ENCODE measurements at regions not wholly inside any gene's neighbourhood (a gene's known extent, or its start where the extent isn't known, plus 50 kb on each side); places are given as distances from the start of the nearest gene placed in this dataset.

DNA sequence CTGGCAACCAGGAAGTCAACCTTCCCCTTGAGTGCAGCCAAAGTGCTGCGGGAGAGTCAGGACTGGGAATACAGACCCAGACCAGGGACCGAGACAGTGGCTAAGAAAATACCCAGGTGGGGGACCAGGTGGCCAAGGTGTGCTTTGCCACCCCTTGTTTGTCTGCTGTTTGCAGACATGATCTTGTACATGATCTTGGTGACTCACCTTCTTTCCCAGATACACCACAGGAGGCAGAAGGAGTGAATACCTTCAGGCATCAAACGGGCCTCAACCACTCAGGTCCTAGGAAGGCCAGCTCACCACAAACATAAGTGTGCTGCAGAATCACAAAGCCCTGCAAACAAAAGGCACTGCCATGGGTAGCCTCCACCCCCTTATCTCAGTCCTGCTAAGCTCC, 62.0 kb downstream of the CNGA2 start:
- Histone ChIP-seq H3K36me3 (replicated peaks) (no peaks in the 10 kb centered on the region), H3K27ac (no peak overlapping the region), H3K4me3 (ENCODE audit: low read depth, low read length) (no peak overlapping the region), H3K27me3 (replicated peaks) (no peaks in the 10 kb centered on the region)
- no peak for TF ChIP-seq CTCF (IDR thresholded peaks at IDR 0.05; ENCODE audit: low read depth, low read length, missing control alignments)
- DNase-seq, result no peak
- in situ Hi-C loops (cut with HindIII; ENCODE audit: low pct_ligation_motif_present, low sequenced_read_pairs), result no loop called here

DNA sequence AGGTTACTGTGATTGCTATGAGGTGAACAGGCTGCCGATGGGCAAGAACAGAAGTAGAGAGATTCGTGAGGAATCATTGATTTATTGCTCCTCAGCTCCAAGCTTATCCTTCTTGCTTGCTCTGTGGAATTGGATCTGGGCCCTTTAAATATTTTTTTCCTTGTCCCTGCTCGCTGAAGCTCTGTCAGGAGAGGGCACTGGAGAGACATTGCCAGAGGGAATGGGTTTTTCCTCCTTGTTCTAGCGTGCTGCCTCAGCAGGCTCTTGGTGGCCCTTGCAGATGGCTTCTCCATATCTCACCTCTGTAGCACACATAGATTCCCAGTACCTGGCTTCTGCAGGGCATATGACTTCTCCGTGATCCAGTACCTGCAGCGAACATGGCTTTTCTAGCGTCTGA, 67.4 kb downstream of the CNGA2 start:
- no peak overlapping the region for H3K27ac ChIP-seq
- no peaks in the 10 kb centered on the region for H3K36me3 ChIP-seq (replicated peaks)
- TF ChIP-seq CTCF (IDR thresholded peaks at IDR 0.05; ENCODE audit: low read depth, low read length, missing control alignments), result peak; percentile 41
- DNase-seq, result no peak
- H3K4me3 ChIP-seq (ENCODE audit: low read depth, low read length), result no peak overlapping the region
- in situ Hi-C loops (cut with HindIII; ENCODE audit: low pct_ligation_motif_present, low sequenced_read_pairs), result no loop called here
- H3K27me3 ChIP-seq (replicated peaks), result no peaks in the 10 kb centered on the region

- no peaks in the 10 kb centered on the region for H3K36me3 ChIP-seq (replicated peaks)
- DNase-seq, result no peak
- in situ Hi-C loops (cut with HindIII; ENCODE audit: low pct_ligation_motif_present, low sequenced_read_pairs), result no loop called here
These were observed 72.5 kb downstream of the CNGA2 start for GRCh38 chrX:151806967-151807540.

GRCh38 chrX:151812661-151813060, 78.1 kb downstream of the CNGA2 start:
- Histone ChIP-seq H3K36me3 (replicated peaks) (no peaks in the 10 kb centered on the region), H3K4me3 (ENCODE audit: low read depth, low read length) (no peak overlapping the region), H3K27ac (no peak overlapping the region), H3K27me3 (replicated peaks) (no peaks in the 10 kb centered on the region)
- no peak for DNase-seq
- in situ Hi-C loops (cut with HindIII; ENCODE audit: low pct_ligation_motif_present, low sequenced_read_pairs), result no loop called here
- TF ChIP-seq CTCF (IDR thresholded peaks at IDR 0.05; ENCODE audit: low read depth, low read length, missing control alignments), result no peak

More at GRCh38 chrX:151806967-151807540, 72.5 kb downstream of the CNGA2 start:
- Histone ChIP-seq H3K4me3 (ENCODE audit: low read depth, low read length) (no peak overlapping the region), H3K27ac (no peak overlapping the region), H3K27me3 (replicated peaks) (no peaks in the 10 kb centered on the region)
- TF ChIP-seq CTCF (IDR thresholded peaks at IDR 0.05; ENCODE audit: low read depth, low read length, missing control alignments), result no peak

DNA sequence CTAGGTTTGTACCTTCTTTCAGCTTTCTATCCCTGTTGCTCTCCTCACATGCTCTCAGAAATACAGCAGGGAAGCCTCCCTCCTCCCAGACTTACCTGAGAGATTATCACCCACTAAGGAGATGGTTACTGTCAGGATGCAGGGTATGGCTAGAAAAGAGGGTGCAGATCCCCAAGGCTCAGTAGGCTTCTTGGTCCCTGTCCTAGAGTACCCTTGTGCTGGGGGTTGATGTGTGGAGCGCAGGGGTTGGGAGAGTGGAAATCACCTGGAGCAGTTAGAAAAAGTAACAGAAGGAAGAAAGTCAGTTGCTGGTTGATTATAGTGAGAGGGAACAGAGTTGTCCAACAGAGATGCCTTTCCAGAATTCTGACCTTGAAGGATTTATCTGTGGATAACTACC, 80.2 kb downstream of the CNGA2 start:
- H3K27me3 ChIP-seq (replicated peaks), result no peaks in the 10 kb centered on the region
- in situ Hi-C loops (cut with HindIII; ENCODE audit: low pct_ligation_motif_present, low sequenced_read_pairs), result no loop called here
- H3K27ac ChIP-seq, result no peak overlapping the region
- H3K4me3 ChIP-seq (ENCODE audit: low read depth, low read length), result no peak overlapping the region
- TF ChIP-seq CTCF (IDR thresholded peaks at IDR 0.05; ENCODE audit: low read depth, low read length, missing control alignments), result no peak
- no peak for DNase-seq
- H3K36me3 ChIP-seq (replicated peaks), result no peaks in the 10 kb centered on the region

- Histone ChIP-seq H3K36me3 (replicated peaks) (no peaks in the 10 kb centered on the region), H3K27me3 (replicated peaks) (no peaks in the 10 kb centered on the region), H3K4me3 (ENCODE audit: low read depth, low read length) (no peak overlapping the region), H3K27ac (no peak overlapping the region)
- TF ChIP-seq CTCF (IDR thresholded peaks at IDR 0.05; ENCODE audit: low read depth, low read length, missing control alignments), result no peak
- in situ Hi-C loops (cut with HindIII; ENCODE audit: low pct_ligation_motif_present, low sequenced_read_pairs), result no loop called here
- no peak for DNase-seq
These were observed 80.9 kb downstream of the CNGA2 start for GRCh38 chrX:151815398-151815797.
